ENCODE measurements at regions not wholly inside any gene's neighbourhood (a gene's known extent, or its start where the extent isn't known, plus 50 kb on each side); places are given as distances from the start of the nearest gene placed in this dataset.
A peak's percentile ranks its signal among the peaks of the same experiment; 100 is the strongest.

- Histone ChIP-seq H3K4me2 (ENCODE audit: extremely low read depth, insufficient read depth, low read length) (no peak overlapping the region), H3K9ac (ENCODE audit: insufficient read depth, low read length) (no peak overlapping the region), H3K36me3 (ENCODE audit: control insufficient read depth, insufficient read depth, low read length) (no peaks in the 10 kb centered on the region), H3K79me2 (ENCODE audit: control insufficient read depth, insufficient read depth, low read length) (no peaks in the 10 kb centered on the region), H3K27ac (ENCODE audit: insufficient read depth, low read length) (no peak overlapping the region), H3K27me3 (ENCODE audit: control insufficient read depth, insufficient read depth, low read length) (no peaks in the 10 kb centered on the region), H3K9me3 (ENCODE audit: control insufficient read depth, insufficient read depth, low read depth, low read length) (no peaks in the 10 kb centered on the region), H3K4me1 (ENCODE audit: control insufficient read depth, extremely low read depth, insufficient read depth, low read length) (no peaks in the 10 kb centered on the region), H4K20me1 (ENCODE audit: control insufficient read depth, extremely low read depth, insufficient read depth, low read length) (no peaks in the 10 kb centered on the region), H3K4me3 (replicated peaks in 1 of 4; ENCODE audit: control extremely low read depth in 1 of 4, insufficient read depth in 1 of 4, low read depth in 3 of 4, low read length in 4 of 4) (no peak overlapping the region), H2AFZ (ENCODE audit: low read length) (no peak overlapping the region)
- DNase-seq (ENCODE audit: low read depth in 2 of 2) = no peak
- TF ChIP-seq EZH2 (IDR thresholded peaks at IDR 0.05; ENCODE audit: low read length, missing control alignments) (no peak), CTCF (conservative IDR thresholded peaks at IDR 0.05 in 1 of 2, IDR thresholded peaks at IDR 0.05 in 1 of 2; ENCODE audit: low read depth in 1 of 2, low read length in 2 of 2) (no peak)
Observed at GRCh38 chr7:125336326-125336725, 406.7 kb upstream of the POT1 start.

GRCh38 chr7:125326666-125327255 is 397.1 kb upstream of the POT1 start:
- H3K27me3 ChIP-seq (ENCODE audit: control insufficient read depth, insufficient read depth, low read length) = no peaks in the 10 kb centered on the region
- no peak overlapping the region for H3K9ac ChIP-seq (ENCODE audit: insufficient read depth, low read length)
- H3K4me1 ChIP-seq (ENCODE audit: control insufficient read depth, extremely low read depth, insufficient read depth, low read length) = no peaks in the 10 kb centered on the region
- H3K9me3 ChIP-seq (ENCODE audit: control insufficient read depth, insufficient read depth, low read depth, low read length) = no peaks in the 10 kb centered on the region
- TF ChIP-seq CTCF (conservative IDR thresholded peaks at IDR 0.05 in 1 of 2, IDR thresholded peaks at IDR 0.05 in 1 of 2; ENCODE audit: low read depth in 1 of 2, low read length in 2 of 2) (no peak), EZH2 (IDR thresholded peaks at IDR 0.05; ENCODE audit: low read length, missing control alignments) (no peak)
- H3K79me2 ChIP-seq (ENCODE audit: control insufficient read depth, insufficient read depth, low read length) = no peaks in the 10 kb centered on the region
- no peak overlapping the region for H3K4me3 ChIP-seq (replicated peaks in 1 of 4; ENCODE audit: control extremely low read depth in 1 of 4, insufficient read depth in 1 of 4, low read depth in 3 of 4, low read length in 4 of 4)
- no peak overlapping the region for H3K4me2 ChIP-seq (ENCODE audit: extremely low read depth, insufficient read depth, low read length)
- H2AFZ ChIP-seq (ENCODE audit: low read length) = no peak overlapping the region
- H4K20me1 ChIP-seq (ENCODE audit: control insufficient read depth, extremely low read depth, insufficient read depth, low read length) = no peaks in the 10 kb centered on the region
- H3K27ac ChIP-seq (ENCODE audit: insufficient read depth, low read length) = no peak overlapping the region
- DNase-seq (ENCODE audit: low read depth in 2 of 2) = peak in 1 of 2 donors; percentile 5
- no peaks in the 10 kb centered on the region for H3K36me3 ChIP-seq (ENCODE audit: control insufficient read depth, insufficient read depth, low read length)

- Histone ChIP-seq H3K9me3 (ENCODE audit: control insufficient read depth, insufficient read depth, low read depth, low read length) (no peaks in the 10 kb centered on the region), H3K9ac (ENCODE audit: insufficient read depth, low read length) (no peak overlapping the region), H3K4me2 (ENCODE audit: extremely low read depth, insufficient read depth, low read length) (no peak overlapping the region), H2AFZ (ENCODE audit: low read length) (no peak overlapping the region), H3K79me2 (ENCODE audit: control insufficient read depth, insufficient read depth, low read length) (no peaks in the 10 kb centered on the region), H3K4me1 (ENCODE audit: control insufficient read depth, extremely low read depth, insufficient read depth, low read length) (no peaks in the 10 kb centered on the region), H3K36me3 (ENCODE audit: control insufficient read depth, insufficient read depth, low read length) (no peaks in the 10 kb centered on the region), H3K4me3 (replicated peaks in 1 of 4; ENCODE audit: control extremely low read depth in 1 of 4, insufficient read depth in 1 of 4, low read depth in 3 of 4, low read length in 4 of 4) (no peak overlapping the region), H3K27ac (ENCODE audit: insufficient read depth, low read length) (no peak overlapping the region), H3K27me3 (ENCODE audit: control insufficient read depth, insufficient read depth, low read length) (no peaks in the 10 kb centered on the region), H4K20me1 (ENCODE audit: control insufficient read depth, extremely low read depth, insufficient read depth, low read length) (no peaks in the 10 kb centered on the region)
- peak in 1 of 2 donors; percentile 2 for DNase-seq (ENCODE audit: low read depth in 2 of 2)
- no peak for TF ChIP-seq CTCF (conservative IDR thresholded peaks at IDR 0.05 in 1 of 2, IDR thresholded peaks at IDR 0.05 in 1 of 2; ENCODE audit: low read depth in 1 of 2, low read length in 2 of 2)
- TF ChIP-seq EZH2 (IDR thresholded peaks at IDR 0.05; ENCODE audit: low read length, missing control alignments) = no peak
Observed at GRCh38 chr7:125316466-125316865, 386.8 kb upstream of the POT1 start.

Data from fibroblast of lung (primary cell).